NCI-H82 treated with DMSO at 0.1 percent for 48 hours (cell line): ENCODE measurements at regions not wholly inside any gene's neighbourhood (a gene's known extent, or its start where the extent isn't known, plus 50 kb on each side); places are given as distances from the start of the nearest gene placed in this dataset.
"Not testable (repeated sequence)": the region's sequence is repeated elsewhere in the genome, so short reads cannot be mapped to it uniquely, and the experiment has no call there.

Experiments used
- DNase-seq: peaks from one replicate; lab custom pipeline; 2025; ENCODE audit not compliant: unreplicated experiment; lab: John Stamatoyannopoulos, UW

DNA sequence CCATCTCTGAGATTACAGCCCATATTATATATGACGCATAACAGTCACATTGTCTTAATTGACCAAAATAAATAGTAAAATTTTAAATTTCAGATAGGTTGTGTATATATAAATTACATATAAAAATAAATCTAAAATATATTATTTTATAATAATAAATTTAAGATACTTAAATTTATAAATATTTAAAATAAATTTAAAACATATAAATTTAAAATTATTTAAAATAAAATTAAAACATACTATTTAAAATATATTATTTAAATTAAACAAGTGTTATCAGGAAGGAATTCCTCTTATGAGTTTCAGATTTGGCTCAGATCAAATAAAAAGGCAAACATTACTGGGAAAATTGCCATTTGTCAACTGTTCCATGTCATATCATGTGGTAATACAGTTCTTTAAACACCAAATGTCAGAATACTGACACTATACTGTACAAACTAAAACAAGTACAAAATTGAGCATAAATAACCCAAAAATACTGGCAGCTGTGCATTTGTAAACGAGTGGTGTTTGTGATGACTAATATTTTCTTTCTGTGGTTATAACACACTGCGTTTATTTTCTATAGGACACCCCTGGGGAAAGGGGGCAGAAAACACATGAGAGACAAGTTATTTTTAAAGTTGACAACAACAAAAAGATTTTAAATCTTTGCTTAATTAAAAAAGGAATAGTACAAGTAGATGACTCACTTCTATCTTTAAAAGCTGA, 71.3 kb upstream of the DGKB start:
- DNase-seq = no peak

DNA sequence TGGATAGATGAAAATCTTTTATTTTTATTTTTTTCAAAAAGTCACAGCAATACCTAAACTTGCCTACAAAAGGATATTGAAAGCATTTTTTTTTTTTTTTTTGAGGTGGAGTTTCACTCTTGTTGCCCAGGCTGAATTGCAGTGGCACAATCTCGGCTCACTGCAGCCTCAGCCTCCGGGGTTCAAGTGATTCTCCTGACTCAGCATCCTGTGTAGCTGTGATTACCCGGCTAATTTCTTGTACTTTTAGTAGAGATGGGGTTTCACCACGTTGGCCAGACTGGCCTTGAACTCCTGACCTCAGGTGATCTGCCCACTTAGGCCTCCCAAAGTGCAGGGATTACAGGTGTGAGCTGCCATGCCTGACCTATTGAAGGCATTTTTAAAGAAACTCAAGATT, 69.1 kb upstream of the DGKB start:
- DNase-seq = not testable (repeated sequence)

DNA sequence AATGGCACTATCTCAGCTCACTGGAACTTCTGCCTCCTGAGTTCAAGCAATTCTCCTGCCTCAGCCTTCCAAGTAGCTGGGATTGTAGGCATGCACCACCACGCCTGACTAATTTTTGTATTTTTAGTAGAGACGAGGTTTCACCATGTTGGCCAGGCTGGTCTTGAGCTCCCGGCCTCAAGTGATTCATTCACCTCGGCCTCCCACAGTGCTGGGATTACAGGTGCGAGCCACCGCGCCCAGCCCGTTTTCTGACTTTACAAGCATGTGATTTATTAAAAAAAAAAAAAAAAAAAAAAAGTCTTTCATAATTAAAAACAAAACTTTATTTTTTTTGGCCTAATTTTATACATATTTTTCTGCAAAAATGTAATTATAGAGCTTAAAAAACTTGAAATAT, 64.8 kb upstream of the DGKB start:
- not testable (repeated sequence) for DNase-seq

DNA sequence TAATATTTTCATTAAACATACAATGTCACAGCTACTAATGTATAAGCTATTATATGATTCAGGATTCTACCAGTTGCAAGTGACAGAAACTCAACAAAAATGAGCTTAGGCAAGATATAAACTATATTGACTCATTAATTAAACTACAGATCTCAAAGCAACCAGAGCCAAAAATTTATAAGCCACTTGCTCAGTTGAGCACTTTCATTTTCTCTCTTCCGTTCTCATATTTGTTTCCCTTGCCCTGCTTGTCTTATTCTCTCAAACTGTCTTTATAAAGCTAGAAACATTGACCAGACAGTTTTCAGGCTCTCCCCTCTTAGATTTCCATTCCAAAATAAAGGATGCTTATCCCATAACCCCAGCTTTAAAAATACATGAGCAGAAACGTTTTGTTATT, 60.2 kb upstream of the DGKB start:
- no peak for DNase-seq

DNA sequence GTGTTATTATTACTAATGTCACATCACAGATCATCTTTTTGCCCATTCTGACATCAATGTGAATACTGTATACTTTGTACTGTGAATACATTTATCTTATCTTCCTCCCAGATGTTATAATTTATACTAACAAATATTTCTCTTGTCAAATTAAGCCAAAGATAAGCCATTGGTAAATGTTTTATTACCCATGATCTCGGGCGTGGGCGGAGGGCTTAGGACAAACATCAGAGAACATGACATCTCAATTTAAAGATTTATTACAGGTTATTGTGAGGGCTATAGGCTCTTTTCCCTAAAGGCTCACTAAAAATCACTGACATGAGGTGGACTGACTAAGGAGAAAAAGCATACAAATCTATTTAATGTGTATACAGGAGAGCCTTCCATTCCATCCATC, 58.2 kb upstream of the DGKB start:
- no peak for DNase-seq

DNA sequence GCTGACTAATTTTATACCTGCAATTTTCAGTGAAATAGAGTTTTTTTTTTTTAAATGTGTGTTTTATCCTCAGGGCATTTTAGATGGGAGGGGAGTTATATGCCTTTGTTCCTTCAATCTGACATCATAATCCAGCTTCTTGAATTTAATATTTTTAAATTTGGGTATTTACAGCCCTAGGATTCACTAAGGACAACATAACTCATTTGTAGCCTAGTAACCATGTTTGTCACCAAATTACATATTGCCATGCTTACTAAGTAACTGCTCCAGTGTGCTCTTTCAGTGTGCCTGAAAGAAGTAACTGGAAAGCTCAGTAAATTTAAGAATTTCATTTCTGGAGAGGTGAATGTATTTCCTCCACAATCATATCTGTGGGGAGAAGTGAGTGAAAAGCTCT, 56.8 kb upstream of the DGKB start:
- no peak for DNase-seq

DNA sequence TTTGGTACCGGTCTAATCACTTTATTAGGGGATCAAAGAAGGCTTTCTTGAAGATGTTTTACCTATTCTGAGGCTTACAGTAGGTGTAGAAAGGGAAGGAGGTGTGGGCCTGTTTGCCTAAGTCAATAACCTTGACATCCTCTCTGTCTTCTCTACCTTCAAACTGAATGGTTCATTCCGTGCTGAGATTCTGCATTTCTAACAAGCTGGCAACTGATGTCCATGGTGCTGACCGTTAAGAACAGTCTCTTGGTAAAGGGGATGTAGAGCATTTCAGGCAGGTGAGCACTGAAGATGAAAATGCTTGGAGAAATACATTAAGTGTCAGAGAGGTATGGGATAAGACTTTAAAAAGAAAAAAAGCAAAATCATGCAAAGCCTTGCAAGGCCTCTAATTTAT, 51.5 kb upstream of the DGKB start:
- DNase-seq = no peak
